ENCODE measurements at regions not wholly inside any gene's neighbourhood (a gene's known extent, or its start where the extent isn't known, plus 50 kb on each side); places are given as distances from the start of the nearest gene placed in this dataset.
"Not testable (repeated sequence)": the region's sequence is repeated elsewhere in the genome, so short reads cannot be mapped to it uniquely, and the experiment has no call there.

DNA sequence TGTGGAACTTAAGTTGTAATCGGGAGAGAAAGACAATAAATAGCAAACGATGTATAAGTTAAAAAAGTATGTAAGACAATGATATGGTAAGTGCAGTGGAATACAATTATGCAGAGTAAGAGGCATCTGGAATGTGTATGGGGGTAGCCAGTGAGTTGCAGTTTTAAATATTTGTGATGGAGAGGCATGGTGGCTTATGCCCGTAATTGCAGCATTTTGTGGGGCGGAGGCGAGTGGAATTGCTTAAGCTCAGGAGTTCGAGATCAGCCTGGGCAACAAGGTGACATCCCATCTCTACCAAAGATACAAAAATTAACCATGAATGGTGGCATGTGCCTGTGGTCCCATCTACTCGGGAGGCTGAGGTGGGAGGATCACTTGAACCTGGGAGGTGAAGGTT is 52.5 kb upstream of the WDFY3 start:
- TF ChIP-seq, protein P1, sequence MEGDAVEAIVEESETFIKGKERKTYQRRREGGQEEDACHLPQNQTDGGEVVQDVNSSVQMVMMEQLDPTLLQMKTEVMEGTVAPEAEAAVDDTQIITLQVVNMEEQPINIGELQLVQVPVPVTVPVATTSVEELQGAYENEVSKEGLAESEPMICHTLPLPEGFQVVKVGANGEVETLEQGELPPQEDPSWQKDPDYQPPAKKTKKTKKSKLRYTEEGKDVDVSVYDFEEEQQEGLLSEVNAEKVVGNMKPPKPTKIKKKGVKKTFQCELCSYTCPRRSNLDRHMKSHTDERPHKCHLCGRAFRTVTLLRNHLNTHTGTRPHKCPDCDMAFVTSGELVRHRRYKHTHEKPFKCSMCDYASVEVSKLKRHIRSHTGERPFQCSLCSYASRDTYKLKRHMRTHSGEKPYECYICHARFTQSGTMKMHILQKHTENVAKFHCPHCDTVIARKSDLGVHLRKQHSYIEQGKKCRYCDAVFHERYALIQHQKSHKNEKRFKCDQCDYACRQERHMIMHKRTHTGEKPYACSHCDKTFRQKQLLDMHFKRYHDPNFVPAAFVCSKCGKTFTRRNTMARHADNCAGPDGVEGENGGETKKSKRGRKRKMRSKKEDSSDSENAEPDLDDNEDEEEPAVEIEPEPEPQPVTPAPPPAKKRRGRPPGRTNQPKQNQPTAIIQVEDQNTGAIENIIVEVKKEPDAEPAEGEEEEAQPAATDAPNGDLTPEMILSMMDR (IDR thresholded peaks at IDR 0.05; ENCODE audit: insufficient read depth, missing control alignments): no peak
- no peak for DNase-seq (ENCODE audit: insufficient read length, low spot score)
- FAIRE-seq: no peak

DNA sequence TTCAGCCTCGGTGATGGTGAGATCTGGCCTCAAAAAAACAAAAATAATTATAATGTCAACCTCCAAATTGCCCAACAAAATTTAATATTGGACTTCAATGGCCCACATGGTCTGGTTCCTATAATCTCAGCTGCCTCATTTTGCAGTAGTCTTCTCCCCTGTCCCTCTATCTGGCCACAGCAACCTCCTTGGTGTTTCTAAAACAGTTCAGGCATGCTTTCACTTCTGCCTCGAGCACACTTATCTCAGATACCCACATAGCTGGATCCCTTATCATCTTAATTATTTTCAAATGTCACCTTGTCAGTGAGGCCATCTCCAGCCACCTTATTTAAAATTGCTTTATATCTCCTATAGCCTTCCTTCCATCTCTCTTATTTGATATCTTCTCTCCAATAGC is 52.9 kb upstream of the WDFY3 start:
- TF ChIP-seq, protein P1 (IDR thresholded peaks at IDR 0.05; ENCODE audit: insufficient read depth, missing control alignments): no peak
- no peak for FAIRE-seq

DNA sequence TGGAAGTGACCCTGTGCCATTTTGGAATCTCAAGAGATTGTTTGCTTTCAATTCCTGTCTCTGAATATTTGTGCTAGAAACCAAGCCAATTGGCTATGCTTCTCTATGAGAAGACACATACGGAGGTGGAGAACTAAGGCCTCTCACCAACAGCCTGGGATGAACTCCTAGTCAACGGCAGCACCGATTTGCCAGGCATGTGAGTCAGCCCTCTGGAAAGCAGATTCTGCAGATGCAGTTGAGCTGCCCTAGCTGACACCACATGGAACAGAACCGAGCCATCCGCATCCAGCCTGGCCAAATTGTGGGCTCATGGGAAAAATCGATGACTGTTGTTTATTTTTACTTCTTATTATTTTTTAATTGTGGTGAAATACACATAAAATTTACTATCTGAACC is 58.2 kb upstream of the WDFY3 start:
- DNase-seq (ENCODE audit: insufficient read length, low spot score) (no peak), FAIRE-seq (no peak)
- TF ChIP-seq, protein P1 (IDR thresholded peaks at IDR 0.05; ENCODE audit: insufficient read depth, missing control alignments): no peak

More for the DNA sequence above, 52.9 kb upstream of the WDFY3 start:
- DNase-seq (ENCODE audit: insufficient read length, low spot score): no peak

DNA sequence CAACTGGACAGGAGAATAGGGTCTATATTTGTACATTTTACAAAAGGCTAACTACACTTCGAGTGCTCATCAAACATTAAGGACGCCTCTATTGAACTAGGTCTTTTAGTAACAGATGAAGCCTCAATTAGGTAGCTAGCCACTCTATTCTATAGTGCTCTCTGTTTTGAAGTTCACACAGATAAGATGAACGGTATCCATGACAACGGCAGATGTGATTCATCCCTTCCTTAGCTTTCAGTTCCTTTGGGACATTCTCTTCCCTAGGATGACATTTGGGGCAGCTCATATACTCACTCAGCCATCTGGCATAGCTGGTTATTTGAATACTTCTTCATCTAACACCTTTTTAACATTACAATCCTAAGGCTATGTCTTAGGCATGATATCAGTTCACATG is 62.4 kb upstream of the WDFY3 start:
- FAIRE-seq (no peak), DNase-seq (ENCODE audit: insufficient read length, low spot score) (no peak)

DNA sequence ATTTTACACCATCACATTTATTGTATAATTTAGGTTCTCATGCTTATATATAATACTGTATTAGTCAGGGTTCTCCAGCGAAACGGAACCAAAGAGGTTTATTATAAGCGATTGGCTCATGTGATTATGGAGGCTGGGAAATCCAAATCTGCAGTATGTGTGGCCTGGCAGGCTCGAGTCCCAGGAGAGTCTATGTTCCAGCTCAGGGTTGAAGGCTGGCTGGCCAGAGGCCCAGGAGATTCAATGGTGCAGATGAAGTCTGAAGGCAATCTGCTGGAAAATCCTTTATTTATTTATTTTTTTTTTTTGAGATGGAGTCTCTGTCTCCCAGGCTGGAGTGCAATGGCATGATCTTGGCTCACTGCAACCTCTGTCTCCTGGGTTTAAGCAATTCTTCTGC is 63.0 kb upstream of the WDFY3 start:
- no peak for DNase-seq (ENCODE audit: insufficient read length, low spot score)
- TF ChIP-seq, protein P1 (IDR thresholded peaks at IDR 0.05; ENCODE audit: insufficient read depth, missing control alignments): no peak
- no peak for FAIRE-seq

More for the DNA sequence above, 62.4 kb upstream of the WDFY3 start:
- TF ChIP-seq, protein P1 (IDR thresholded peaks at IDR 0.05; ENCODE audit: insufficient read depth, missing control alignments): no peak

DNA sequence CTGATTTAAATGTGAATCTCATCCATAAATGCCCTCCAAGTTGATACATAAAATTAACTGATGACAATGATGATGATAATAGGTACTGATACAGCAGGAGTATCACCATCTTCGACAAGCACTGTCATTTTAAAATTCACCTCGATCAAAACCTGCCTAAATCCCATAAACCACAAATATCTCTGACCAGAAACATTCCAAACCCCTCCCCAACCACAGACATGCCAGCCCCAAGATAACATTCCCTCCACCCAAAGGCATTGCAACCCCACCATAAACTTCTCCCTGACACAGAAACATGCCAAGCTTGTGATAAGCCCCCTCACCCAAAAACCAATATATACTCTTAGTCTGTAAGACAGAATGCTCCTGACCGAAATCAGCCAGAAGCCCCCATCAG is 63.7 kb upstream of the WDFY3 start:
- DNase-seq (ENCODE audit: insufficient read length, low spot score): no peak
- TF ChIP-seq, protein P1 (IDR thresholded peaks at IDR 0.05; ENCODE audit: insufficient read depth, missing control alignments): no peak
- no peak for FAIRE-seq

DNA sequence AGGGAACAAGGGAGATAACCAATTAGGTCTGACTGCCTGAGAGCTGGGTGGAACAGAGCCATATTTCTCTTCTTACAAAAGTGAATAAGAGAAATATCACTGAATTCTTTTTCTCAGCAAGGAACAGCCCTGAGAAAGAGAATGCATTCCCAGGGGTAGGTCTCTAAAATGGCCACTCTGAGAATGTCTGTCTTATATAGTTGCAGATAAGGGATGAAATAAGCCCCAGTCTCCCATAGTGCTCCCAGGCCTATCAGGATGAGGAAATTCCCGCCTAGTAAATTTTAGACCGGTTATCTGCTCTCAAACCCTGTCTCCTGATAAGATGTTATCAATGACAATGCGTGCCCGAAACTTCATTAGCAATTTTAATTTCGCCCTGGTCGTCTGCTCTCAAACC is 67.3 kb upstream of the WDFY3 start:
- DNase-seq (ENCODE audit: insufficient read length, low spot score); FAIRE-seq: not testable (repeated sequence)

DNA sequence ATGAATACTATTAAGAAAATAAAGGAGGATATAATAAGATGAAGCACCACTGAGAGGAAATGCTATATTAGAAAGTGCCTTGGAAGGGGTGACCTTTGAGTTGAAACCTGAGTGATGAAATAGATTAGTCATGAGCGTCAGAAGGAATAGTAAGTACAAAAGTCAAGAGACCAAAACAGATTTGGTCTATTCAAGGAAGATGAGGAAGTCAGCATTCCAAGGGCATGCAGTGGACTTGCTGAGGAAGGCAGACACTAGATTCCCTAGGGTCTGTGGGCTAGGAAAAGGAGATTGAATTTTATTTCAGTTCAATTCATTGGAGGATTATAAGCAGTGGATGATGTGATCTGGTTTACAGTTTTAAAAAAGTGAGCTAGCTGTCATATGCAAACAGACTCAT is 73.0 kb upstream of the WDFY3 start:
- TF ChIP-seq, protein P1 (IDR thresholded peaks at IDR 0.05; ENCODE audit: insufficient read depth, missing control alignments): no peak
- DNase-seq (ENCODE audit: insufficient read length, low spot score): no peak
- no peak for FAIRE-seq

DNA sequence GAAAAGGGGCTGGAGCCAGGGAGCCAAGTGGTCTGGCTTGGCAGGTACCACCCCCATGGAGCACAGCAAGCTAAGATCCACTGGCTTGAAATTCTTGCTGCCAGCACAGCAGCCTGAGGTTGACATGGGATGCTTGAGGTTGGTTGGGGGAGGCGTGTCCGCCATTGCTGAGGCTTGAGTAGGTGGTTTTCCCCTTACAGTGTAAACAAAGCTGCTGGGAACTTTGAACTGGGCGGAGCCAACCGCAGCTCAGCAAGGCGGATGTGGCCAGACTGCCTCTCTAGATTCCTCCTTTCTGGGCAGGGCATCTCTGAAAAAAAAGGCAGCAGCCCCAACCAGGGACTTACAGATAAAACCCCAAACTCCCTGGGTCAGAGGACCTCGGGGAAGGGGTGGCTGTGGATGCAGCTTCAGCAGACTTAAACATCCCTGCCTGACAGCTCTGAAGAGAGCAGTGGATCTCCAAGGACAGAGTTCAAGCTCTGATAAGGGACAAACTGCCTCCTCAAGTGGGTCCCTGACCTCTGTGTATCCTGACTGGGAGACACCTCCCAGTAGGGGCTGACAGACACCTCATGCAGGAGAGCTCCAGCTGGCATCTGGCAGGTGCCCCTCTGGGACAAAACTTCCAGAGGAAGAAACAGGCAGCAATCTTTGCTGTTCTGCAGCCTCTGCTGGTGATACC is 77.5 kb upstream of the WDFY3 start:
- FAIRE-seq; DNase-seq (ENCODE audit: insufficient read length, low spot score): not testable (repeated sequence)
